Liver (tissue), 8 donors: ENCODE measurements at regions not wholly inside any gene's neighbourhood (a gene's known extent, or its start where the extent isn't known, plus 50 kb on each side); places are given as distances from the start of the nearest gene placed in this dataset.

ENCODE experiments used
- DNase-seq: peaks from one replicate; pipeline ENCODE4 v3.0.0-alpha.2; 2017; ENCODE audit warnings: low spot score
- H3K27ac ChIP-seq, 2 donors: one replicate each; pipeline ENCODE4 v1.7.0; 2013; ENCODE audit warnings: inconsistent platforms in 2 of 2, low read length in 2 of 2, control low read depth in 1 of 2, low read depth in 1 of 2, mild to moderate bottlenecking in 1 of 2
- H3K27me3 ChIP-seq, 4 donors: one replicate each; pipeline versions ENCODE4 v1.6.1 to v1.7.0; 2013; ENCODE audit warnings: low read length in 3 of 4, inconsistent platforms in 1 of 4, mild to moderate bottlenecking in 1 of 4, moderate library complexity in 1 of 4; ENCODE audit not compliant: control insufficient read depth in 4 of 4, insufficient read depth in 4 of 4
- H3K36me3 ChIP-seq, 4 donors: one replicate each; pipeline versions ENCODE4 v1.6.1 to v1.7.0; 2013; ENCODE audit warnings: low read length in 3 of 4, mild to moderate bottlenecking in 3 of 4, low read depth in 1 of 4, moderate library complexity in 1 of 4; ENCODE audit not compliant: control insufficient read depth in 4 of 4, insufficient read depth in 3 of 4
- H3K4me1 ChIP-seq, 4 donors: one replicate each; pipeline versions ENCODE4 v1.6.1 to v1.7.0; 2013; ENCODE audit warnings: low read length in 3 of 4, mild to moderate bottlenecking in 3 of 4, moderate library complexity in 1 of 4; ENCODE audit not compliant: control insufficient read depth in 4 of 4, insufficient read depth in 4 of 4
- H3K4me3 ChIP-seq, 3 donors: one replicate each; pipeline versions ENCODE4 v1.6.1 to v1.7.0; 2013; ENCODE audit warnings: low read length in 3 of 3, control low read depth in 1 of 3, low read depth in 1 of 3, mild to moderate bottlenecking in 1 of 3
- H3K9ac ChIP-seq, 2 donors: one replicate each; pipeline ENCODE4 v1.7.0; 2013; ENCODE audit warnings: low read length in 2 of 2, mild to moderate bottlenecking in 2 of 2, moderate library complexity in 2 of 2, control low read depth in 1 of 2, low read depth in 1 of 2
- H3K9me3 ChIP-seq, 4 donors: one replicate each; pipeline versions ENCODE4 v1.6.1 to v1.7.0; 2013; ENCODE audit warnings: low read length in 3 of 4; ENCODE audit not compliant: control insufficient read depth in 4 of 4
- ATF3 ChIP-seq: IDR thresholded peaks from 2 replicates; pipeline ENCODE4 v1.6.1; 2016; ENCODE audit warnings: antibody characterized with exemption
- CTCF ChIP-seq: fragments of 150-350 bp; IDR thresholded peaks from 2 replicates; pipeline ENCODE4 v1.5.1; 2017; ENCODE audit warnings: improper control_type of control experiment, low read depth, low read length; ENCODE audit not compliant: missing input control
- EGR1 ChIP-seq, 2 donors: IDR thresholded peaks; 2 replicates each; pipeline ENCODE4 v1.6.1; 2016 to 2018; ENCODE audit warnings: antibody characterized with exemption in 2 of 2, low read depth in 2 of 2
- FOXA1 ChIP-seq: IDR thresholded peaks from 2 replicates; pipeline ENCODE4 v1.6.1; 2016; ENCODE audit warnings: antibody characterized with exemption
- FOXA2 ChIP-seq: IDR thresholded peaks from 2 replicates; pipeline ENCODE4 v1.6.1; 2016; ENCODE audit warnings: antibody characterized with exemption
- HNF4A ChIP-seq, 2 donors: conservative IDR thresholded peaks; 2 replicates each; pipeline ENCODE4 v1.6.1; 2016; ENCODE audit warnings: antibody characterized with exemption in 2 of 2, mild to moderate bottlenecking in 2 of 2
- HNF4G ChIP-seq: IDR thresholded peaks from 2 replicates; pipeline ENCODE4 v1.6.1; 2016; ENCODE audit warnings: antibody characterized with exemption
- JUND ChIP-seq, 2 donors: IDR thresholded peaks; 2 replicates each; pipeline ENCODE4 v1.6.1; 2016; ENCODE audit warnings: antibody characterized with exemption in 2 of 2
- RAD21 ChIP-seq, 2 donors: IDR thresholded peaks; 2 replicates each; pipeline ENCODE4 v1.6.1; 2016; ENCODE audit warnings: antibody characterized with exemption in 2 of 2, mild to moderate bottlenecking in 2 of 2
- REST ChIP-seq: IDR thresholded peaks from 2 replicates; pipeline ENCODE4 v1.6.1; 2016; ENCODE audit warnings: antibody characterized with exemption, mild to moderate bottlenecking
- RXRA ChIP-seq, 2 donors: IDR thresholded peaks; 2 replicates each; pipeline ENCODE4 v1.6.1; 2017 to 2018; ENCODE audit warnings: antibody characterized with exemption in 2 of 2, mild to moderate bottlenecking in 1 of 2
- YY1 ChIP-seq: IDR thresholded peaks from 2 replicates; pipeline ENCODE4 v1.6.1; 2016; ENCODE audit warnings: antibody characterized with exemption, mild to moderate bottlenecking
- WGBS: extraction: QIAGEN DNeasy Blood & Tissue Kit; methylation state at CpG from one replicate; pipeline ENCODE4 v1.1.7; 2013; 5-methylcytosine and 5-hydroxymethylcytosine counted together
- TF ChIP-seq, protein P1 (sequence below): IDR thresholded peaks from 2 replicates; pipeline ENCODE4 v1.6.1; 2016; ENCODE audit warnings: antibody characterized with exemption
- donor health status: healthy.
- donor health status: healthy.
- donor health status: healthy.
- donor health status: healthy.
- donor health status: healthy.

GRCh38 chr3:107920538-107920937 is 170.3 kb downstream of the CD47 start:
- no peak overlapping the region for H3K9ac ChIP-seq
- no peak for DNase-seq
- peaks cover 0 to 14% (median 0%) of the 10 kb centered on the region in 4 donors for H3K27me3 ChIP-seq
- H3K36me3 ChIP-seq: no peaks in the 10 kb centered on the region
- no peaks in the 10 kb centered on the region for H3K4me1 ChIP-seq
- no peak overlapping the region for H3K4me3 ChIP-seq
- no peak for TF ChIP-seq JUND (IDR thresholded peaks at IDR 0.05)
- no peak for TF ChIP-seq FOXA2
- no peak for TF ChIP-seq CTCF
- TF ChIP-seq REST: no peak
- no peak for TF ChIP-seq YY1
- no peak for TF ChIP-seq FOXA1
- H3K27ac ChIP-seq: no peak overlapping the region
- H3K9me3 ChIP-seq: no peaks in the 10 kb centered on the region
- WGBS: 73% methylated on average over 2 of the region's 2 CpGs

GRCh38 chr3:107919239-107919638 is 171.6 kb downstream of the CD47 start:
- Histone ChIP-seq H3K36me3 (no peaks in the 10 kb centered on the region), H3K27me3 (peaks cover 0 to 14% (median 0%) of the 10 kb centered on the region in 4 donors), H3K4me3 (no peak overlapping the region), H3K4me1 (no peaks in the 10 kb centered on the region), H3K9me3 (no peaks in the 10 kb centered on the region), H3K27ac (no peak overlapping the region), H3K9ac (no peak overlapping the region)
- no peak for TF ChIP-seq RXRA (IDR thresholded peaks at IDR 0.05)
- WGBS: 48% methylated on average over 3 of the region's 3 CpGs
- no peak for DNase-seq

DNA sequence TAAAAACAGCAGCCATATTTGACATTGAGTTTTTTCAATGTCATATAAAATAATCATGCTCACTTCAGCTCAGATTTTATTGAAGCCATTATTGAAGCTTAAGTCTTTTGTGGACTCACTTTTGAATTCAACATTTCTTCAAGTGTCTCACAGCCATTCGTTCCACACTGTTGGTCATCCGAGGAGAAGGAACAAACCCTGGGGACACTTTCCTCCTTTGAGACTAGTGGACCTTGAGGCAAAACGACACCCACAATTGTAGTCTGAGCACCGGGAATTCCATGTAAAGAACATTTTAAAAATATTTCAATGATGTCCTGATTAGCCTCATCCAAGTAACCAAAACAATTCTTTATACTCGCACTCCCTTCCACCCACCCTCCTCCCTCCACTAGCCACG is 174.7 kb downstream of the CD47 start:
- WGBS: 86% methylated on average over 6 of the region's 6 CpGs
- no peaks in the 10 kb centered on the region for H3K9me3 ChIP-seq
- DNase-seq: no peak
- no peak overlapping the region for H3K4me3 ChIP-seq
- H3K27ac ChIP-seq: no peak overlapping the region
- H3K27me3 ChIP-seq: peaks cover 0 to 14% (median 0%) of the 10 kb centered on the region in 4 donors
- no peak overlapping the region for H3K9ac ChIP-seq
- no peaks in the 10 kb centered on the region for H3K36me3 ChIP-seq
- H3K4me1 ChIP-seq: no peaks in the 10 kb centered on the region
- TF ChIP-seq HNF4A (conservative IDR thresholded peaks at IDR 0.05): no peak
- no peak for TF ChIP-seq EGR1 (IDR thresholded peaks at IDR 0.05; ENCODE audit: low read depth in 2 of 2)
- TF ChIP-seq JUND (IDR thresholded peaks at IDR 0.05): no peak
- TF ChIP-seq RXRA (IDR thresholded peaks at IDR 0.05): no peak
- no peak for TF ChIP-seq FOXA2
- no peak for TF ChIP-seq ATF3
- no peak for TF ChIP-seq CTCF
- TF ChIP-seq, protein P1, sequence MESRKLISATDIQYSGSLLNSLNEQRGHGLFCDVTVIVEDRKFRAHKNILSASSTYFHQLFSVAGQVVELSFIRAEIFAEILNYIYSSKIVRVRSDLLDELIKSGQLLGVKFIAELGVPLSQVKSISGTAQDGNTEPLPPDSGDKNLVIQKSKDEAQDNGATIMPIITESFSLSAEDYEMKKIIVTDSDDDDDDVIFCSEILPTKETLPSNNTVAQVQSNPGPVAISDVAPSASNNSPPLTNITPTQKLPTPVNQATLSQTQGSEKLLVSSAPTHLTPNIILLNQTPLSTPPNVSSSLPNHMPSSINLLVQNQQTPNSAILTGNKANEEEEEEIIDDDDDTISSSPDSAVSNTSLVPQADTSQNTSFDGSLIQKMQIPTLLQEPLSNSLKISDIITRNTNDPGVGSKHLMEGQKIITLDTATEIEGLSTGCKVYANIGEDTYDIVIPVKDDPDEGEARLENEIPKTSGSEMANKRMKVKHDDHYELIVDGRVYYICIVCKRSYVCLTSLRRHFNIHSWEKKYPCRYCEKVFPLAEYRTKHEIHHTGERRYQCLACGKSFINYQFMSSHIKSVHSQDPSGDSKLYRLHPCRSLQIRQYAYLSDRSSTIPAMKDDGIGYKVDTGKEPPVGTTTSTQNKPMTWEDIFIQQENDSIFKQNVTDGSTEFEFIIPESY: no peak
- TF ChIP-seq HNF4G: no peak
- no peak for TF ChIP-seq REST
- no peak for TF ChIP-seq RAD21 (IDR thresholded peaks at IDR 0.05)
